CD4-positive, alpha-beta T cell treated with Interleukin-15 for 1 hour (primary cell): ENCODE measurements at regions not wholly inside any gene's neighbourhood (a gene's known extent, or its start where the extent isn't known, plus 50 kb on each side); places are given as distances from the start of the nearest gene placed in this dataset.

Source experiments
- DNase-seq: peaks from one replicate; pipeline ENCODE4 v3.0.0-alpha.2; 2020

DNA sequence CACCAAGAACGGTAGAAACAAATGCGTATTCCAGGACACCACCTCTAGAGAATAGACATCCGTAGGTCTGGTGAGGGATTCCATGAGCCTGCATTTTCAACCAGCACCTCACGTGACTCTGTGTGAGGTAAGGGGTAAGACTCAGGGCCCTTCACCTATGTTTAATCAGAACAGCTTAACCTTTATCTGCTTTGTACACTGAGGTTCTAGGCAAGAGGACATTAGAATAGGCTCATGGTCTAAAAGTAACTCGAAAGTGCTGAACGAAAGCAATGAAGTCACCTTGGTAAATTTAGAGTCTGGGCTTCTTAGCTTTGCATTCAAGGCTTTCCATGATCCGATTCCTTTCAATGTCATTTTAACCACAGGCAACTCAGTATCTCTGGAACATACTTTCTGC, 270.5 kb upstream of the CADM1 start:
- no peak for DNase-seq

DNA sequence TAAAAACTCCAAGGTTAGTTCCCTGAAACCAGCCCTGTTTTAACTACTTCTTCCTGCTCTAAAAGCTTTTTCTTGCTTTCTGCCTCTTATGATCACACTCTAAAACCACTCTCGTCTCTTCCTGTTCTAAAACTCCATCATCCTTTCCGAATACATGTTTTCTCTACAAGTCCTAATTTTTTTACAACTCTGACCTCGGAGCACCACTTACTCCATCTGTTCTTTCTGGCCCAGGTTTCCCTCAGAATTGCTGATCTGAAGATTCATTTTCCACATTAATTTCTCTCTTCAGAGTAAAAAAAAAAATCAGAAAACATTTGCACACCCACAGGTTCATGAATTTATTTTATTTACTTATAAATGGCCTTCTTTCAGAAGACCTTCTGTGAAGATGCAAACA, 265.7 kb upstream of the CADM1 start:
- no peak for DNase-seq

DNA sequence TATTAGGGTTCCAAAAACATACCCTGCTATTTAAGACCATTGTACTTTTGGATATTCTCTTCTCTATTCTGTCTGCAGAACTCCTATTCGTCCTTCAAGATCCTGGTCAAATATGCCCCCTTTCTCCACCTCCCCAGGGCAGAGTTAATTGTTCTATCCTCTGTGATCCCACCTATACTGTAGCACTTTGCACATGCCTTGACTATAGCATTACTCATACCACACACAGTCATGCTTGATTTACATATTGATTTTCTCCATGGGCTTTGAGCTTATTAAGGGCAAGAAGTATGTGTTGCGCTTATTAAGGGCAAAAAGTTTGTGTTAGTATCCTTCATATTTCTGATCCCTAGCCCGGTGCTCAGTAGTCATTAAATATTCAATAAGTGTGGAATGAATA, 263.7 kb upstream of the CADM1 start:
- no peak for DNase-seq

DNA sequence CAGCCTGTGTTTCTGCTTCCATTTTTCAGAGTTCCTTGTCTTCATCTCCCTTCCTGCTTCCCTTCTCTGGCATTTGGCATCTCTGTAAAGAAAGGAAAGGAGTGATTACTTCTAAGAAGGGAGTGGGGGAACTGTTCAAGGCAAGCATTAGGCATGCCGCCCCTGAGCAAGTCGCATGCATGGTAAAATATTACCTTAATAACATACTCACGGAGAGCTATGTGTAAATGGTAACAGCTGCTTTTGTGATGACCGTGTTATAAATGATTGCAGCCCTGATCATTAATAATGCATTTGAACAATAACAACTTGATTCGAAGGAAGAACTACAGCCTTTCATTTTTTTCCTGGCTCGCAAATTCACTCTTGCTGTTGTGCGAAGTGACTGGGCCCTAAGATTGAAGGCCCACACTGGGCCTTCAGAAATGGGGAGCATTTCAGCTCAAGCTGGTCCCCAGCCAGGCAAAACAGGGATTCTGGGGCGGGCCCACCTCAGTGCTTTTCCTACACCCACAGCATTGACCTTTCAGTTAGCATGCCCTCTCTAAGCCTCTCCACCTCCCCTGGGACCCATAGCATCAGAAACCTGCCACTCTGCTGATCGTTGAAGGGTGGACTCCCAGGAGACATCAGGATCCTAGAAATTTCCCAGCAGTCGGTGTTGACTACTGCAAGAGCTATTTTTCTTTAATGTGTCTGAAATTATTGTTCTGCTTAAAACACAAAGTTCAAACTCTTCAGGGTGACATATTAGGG, 263.0 kb upstream of the CADM1 start:
- no peak for DNase-seq

DNA sequence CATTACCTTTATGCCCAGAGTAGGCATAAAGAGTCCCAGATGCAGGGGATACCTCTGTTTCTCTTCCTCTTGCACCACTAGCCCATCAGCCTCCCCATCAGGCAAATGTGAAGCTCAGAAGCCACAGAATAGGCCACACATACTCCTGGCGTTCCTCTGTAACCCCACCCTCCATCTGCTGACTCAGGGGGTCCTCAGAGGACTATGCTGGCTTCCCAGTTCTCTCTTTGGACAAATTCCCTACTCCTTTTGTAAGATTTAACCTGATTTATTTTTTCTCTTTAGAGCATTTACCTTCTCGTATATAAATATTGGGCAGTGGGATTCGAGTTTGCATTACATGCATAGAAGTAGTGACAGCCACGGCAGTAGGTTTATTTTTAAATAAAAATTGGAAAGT, 262.3 kb upstream of the CADM1 start:
- no peak for DNase-seq

DNA sequence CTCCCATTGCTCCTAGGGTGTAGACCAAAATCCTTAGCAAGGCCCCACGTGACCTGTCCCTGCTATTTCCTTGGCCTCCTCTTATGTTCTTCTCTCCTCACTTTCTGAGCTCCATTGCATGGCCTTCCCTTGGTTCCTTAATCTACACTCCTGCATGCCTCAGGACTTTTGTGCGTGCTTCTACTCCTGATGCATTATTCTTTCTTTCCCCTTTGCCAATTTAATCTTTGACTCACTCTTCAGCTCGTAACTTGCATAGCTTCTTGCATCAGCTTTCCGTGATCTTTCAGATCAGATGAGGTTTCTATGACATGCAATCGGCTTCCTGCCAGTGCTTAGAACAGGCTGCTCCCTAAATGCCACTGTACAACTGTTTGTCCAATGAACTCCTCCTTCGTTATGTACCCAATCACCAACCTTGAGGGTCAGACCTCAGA, 261.6 kb upstream of the CADM1 start:
- DNase-seq: no peak

DNA sequence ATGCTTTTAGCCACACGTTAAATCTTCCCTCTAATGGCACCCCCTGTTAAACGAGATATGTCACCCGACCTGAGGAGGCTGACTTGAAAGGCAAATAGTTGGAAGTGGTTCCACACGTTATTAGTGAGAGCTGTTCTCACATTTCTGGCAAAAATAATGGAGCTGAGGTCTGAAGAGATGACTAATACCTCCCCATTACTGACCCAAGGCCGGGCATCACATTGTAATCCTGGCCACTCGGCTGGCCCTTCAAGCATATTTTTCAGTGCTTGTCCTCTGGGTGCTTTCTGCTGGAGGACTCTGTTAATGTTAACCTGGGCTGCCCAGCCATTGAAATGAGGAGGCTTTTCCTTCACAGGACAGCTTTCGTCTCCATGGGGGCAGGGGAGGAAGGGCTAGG, 260.0 kb upstream of the CADM1 start:
- no peak for DNase-seq

DNA sequence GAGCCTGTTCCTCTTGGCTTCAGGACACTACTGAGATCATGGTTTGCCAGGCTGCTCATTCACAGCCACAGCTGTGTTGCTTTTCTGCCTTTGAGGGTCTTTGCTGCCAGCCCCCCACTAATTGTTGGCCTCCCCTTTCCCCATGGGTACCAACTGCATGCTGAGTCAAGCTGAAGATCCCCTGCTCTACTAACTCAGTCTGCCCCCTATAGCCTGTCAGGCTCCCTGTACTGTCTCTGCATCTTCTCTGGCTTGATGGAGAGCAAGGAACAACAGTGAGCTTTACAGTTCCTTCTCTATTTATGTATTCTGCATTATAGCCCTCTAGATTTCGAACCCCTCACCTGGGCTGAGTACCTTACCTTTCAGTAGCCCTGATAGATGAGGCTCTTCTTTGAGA, 257.6 kb upstream of the CADM1 start:
- no peak for DNase-seq

DNA sequence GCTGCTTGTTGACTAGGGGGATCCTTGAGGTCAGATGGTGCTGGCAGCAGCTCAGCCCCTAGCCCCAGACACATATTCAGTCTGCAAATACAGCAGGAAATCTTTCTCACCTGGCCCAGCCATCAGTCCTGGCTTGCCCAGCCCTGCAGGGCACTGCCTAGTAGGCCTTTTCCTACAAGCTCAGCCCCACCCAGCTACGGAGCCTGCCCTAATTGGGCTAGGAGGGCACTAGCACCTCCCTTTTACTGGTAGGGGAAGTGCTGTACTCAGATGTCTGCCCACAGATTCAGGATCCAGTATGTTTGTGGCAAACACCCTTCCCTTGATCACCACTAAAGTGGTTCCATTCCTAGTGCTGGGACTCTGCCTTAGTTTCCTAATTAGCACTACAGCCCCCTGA, 257.1 kb upstream of the CADM1 start:
- peak; percentile 41 for DNase-seq

DNA sequence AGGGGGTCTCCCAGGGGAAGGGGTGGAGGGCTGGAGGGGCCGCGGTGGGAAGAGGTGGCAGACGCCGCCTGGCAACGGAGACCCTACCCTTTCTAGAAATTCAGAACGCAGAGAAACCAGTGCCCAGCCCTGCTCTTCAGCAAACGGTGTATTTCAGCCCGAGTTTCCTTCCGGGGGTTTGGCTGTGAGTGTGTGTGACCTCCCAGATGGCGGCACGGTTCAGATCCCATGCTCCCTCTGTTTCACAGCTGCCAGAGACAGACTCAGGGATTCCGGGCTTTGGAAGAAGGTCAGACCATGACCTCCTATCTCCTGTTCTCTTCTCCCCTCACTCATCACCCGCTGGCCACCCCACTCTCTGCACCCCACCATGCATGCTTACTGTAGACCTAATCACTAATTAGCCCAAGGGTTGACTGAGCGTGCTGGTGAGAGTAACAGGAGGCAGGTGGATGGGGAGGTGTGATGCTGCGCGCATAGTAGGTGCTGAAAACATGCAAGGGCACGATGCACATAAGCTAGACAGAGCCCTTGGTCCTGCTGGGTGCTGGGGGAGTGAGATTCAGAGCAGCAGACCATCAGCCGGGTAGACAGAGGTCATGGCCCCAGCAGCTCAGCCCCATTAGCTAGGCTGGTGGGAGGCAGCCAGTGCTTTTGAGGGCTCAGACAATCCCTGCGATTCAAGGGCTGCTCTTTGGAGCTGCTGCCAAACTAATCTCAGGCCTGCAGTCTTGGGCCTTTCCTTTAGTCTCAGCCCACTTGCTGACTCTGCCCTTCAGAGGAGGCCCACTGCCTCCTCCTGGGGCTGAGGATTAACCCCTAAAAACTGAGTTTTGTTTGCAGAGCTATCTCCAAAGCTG, 256.5 kb upstream of the CADM1 start:
- DNase-seq: no peak

DNA sequence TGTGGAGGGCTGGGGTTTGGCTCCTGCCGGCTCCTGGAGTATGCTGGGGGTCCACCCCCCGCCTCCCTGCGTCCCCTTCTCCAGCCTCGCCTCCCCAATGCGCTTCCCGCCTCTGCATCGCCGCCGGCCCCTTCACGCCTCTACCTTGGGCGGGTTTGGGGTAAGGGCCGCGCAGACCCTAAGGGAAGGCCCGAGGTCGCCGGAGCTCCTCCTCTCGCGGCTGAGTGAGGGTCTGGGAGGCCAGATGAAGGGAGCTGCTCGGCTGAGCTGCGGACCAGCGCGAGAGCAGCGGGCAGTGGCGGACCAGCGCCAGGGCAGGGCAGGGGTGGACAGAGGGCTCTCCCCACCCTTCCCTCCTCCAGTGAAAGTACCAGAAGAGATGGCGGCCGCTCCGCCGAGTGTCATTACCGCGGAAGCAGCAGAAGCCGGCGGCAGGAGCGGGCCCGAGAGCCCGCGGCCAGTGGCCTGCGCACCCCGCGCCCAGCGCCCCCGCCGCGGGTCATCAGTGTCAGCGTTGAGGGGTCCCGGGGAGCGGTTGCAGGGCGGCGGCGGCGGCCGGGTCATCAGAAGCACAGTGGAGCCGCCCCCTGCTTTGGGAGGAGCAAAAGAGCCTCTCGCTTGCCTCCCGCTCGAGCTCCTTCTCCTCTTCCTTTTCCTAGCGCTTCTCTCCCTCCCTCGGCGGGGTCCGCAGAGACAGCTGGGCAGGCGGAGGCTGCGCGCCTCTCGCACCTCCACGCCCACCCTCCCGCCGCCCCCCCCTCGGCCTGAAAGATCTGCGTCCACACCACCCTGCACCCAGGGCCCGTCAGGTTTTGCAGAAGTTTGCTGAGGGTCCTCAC, 255.6 kb upstream of the CADM1 start:
- DNase-seq: no peak

DNA sequence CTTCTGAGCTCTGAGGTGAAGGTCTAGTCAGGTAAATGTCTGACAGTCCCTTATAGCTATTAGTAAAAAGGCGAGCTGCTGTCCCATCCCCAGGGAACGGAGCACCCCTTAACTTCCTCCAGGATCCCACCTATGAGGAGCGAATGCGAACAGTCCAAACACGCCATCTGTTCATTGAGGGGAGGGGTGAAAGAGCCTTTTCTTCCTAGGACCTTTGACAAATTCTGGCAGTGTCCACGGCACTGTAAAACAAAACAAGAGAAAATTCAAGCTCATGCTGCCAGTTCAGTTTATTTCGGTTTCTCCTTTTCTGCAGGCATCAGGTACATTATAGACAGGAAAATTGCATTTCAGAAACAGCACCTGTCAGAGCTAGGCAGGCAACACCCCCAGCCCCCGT, 253.8 kb upstream of the CADM1 start:
- DNase-seq: no peak

DNA sequence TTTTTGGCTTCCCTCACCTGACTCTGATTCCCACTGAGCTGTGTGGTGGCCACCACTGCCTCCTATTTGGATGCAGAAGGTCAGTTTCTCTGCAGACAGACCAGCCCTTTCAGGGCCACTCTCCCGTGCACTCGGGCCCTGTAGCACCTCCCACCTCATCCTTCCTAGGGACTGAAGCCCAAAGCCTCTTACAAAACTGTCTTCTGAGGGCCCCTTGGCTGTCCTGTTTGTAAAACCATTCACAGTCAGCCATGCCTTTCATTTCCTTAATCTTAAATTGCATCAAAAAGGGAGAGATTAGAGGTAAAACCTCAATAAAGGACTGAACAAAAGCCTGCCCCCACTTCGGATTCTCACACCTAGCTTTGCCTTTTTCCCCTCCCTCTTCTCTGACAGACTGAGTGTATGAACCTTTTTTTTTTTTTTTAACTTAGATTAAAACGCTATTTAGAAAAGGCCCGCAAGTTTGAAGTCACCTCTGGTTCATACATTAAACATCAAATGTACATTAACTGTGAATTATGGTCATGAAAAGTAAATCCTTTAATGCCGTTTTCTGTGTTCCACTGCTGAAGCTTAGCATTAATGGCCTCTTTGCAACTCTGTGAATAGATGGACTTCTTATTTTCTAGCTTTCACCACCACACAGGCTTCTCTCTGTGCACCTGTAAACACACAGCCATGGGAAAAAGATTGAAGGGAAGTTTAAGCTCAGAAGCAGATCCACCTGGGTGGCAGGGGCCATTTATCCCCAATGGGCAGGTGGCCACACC, 247.2 kb upstream of the CADM1 start:
- DNase-seq: no peak

DNA sequence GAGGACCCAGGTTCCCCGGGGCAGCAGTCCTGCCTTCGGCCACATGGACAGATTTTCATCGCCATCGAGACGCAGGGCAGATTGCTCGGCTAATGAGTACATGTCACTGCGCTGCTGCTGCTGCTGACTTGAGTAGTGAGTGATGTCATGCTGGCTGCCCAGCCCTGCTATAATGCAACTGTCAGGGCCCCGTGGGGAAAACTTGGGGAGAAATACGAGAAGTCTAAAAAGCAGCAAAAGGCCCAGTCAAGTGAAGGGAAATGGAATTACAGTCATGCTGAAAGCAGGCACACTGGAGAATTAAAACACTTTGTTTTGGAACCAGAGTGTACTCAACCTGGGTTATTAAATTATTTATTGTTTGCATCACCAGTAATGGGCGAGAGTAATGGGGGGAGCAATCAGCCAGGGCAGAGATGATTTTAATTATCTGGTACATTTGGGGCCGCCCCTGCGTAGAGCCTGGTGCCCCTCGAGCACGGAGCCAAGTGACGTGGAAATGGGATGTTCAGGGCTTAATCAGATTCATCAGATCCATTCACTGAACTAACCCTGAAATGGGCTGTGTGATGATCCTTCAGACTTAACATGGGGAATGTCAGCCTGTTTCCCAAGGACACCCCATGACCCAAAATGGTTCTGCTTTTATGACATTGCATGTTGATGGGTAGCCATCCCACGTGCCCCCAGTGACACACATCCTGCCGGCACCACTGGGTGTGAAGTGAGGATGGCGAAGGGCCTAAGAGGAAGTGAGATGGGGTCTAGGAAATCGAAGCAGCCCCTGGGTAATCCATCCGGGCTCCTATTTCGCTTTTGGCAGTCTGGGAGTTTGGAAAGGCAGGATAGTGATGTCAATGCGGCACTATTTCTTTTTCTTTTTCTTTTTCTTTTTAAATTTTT, 241.6 kb upstream of the CADM1 start:
- DNase-seq: no peak

DNA sequence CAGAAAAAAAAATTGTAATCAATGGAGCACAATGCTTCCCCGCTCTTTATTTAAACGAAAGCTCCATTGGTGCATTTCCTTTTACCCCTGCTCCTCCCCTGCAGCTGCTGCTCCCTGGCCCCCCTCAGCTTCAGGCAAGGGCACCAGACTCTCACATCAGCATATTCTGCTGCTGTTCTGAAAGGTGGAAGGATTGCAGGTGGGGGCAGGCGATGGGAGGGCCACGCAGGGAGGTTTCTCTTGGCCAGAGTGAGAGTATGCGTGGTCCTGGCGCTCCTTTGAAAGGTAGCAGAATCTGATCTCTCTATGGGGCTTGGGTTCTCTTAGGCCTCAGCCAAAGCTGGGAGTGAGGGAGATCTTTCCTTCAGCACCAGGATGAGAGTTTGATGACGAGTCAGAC, 240.9 kb upstream of the CADM1 start:
- no peak for DNase-seq

DNA sequence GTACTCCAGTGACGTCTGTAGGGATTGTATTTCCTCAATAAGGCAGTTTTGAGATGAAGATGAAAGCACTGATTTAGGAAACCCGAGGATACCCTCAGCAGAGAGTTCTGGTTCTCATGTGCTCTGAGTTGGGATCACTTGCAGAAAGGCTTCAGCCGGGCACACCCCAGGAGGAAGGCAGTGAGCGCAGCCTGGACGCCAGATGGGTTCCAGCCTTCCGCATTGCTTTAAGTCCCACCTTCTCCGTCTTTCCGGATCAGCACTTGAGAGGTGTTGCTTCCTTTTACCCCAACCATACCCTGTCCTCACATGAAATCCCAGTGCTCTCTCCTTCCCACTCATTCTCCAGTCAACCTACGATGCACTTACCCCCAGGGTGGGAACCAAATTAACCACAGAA, 239.5 kb upstream of the CADM1 start:
- no peak for DNase-seq

DNA sequence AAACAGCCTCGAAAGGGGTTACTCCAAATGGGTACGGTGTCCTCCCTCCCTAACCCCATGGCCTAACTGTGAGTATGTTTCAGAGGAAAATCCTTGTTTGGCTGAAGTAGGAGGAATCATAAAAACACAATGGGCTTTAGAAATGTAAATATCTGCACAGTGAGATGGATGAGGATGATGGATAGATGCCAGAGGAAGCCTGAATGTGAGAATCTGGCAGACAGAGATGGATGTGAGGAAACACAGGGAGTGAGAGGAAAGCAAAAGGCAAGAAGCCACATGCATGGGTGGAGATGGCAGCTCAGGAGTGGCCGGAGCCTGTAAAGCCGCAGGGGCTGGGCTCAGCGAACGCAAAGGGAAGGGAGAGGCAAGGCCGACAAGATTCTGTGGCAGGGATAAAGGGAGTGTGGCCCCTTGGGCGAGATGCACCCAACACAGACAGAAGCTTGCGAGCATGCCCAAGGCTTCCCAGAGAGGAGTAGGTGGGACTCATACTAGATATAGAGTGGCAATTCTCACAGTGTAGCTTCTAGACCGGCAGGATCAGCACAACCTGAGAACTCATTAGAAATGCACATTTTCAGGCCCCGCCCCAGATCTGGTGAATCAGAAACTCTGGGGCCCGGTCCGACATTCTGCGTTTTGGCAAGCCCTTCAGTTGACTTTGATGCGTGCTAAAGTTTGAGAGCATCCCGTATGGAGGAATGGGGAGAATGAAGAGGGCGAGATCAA, 237.3 kb upstream of the CADM1 start:
- no peak for DNase-seq

DNA sequence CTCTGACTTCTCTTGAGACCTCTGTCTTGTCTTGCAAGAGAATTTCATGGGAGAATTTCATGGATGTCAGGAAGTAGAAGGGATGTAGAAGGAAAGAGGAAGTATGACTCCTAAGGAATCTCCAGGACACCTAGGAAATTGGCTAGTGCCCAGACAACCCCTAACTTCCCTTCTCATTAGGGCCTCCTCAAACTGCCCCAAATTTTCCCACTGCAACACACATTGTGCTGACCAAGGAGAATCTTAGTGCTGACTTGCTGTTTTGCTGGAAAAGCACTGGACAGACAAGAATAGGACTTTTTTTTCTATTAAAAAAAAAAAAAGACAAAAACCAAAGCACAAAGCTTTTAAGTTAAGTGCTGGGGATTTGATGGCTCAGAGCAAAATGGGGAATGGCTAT, 236.1 kb upstream of the CADM1 start:
- DNase-seq: no peak

DNA sequence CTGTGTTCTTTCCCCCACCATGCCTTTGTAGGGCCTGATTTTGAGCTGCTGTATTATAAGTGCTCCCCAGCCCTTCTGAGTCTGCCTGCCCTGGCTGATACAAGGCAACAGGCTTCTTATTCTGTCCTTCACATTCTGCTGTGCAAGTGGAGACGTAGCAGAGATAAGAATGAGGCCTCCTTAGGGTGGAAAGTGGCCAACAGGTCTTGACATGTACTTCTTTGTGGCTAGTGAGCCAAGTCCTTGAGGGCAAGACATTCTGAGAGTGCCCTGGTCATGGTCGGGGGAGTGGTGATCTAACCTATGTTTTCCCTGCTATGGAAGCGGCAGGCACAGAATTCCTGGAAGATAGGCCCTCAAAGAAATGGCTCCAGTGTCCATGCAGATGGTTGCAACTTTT, 235.7 kb upstream of the CADM1 start:
- DNase-seq: no peak

DNA sequence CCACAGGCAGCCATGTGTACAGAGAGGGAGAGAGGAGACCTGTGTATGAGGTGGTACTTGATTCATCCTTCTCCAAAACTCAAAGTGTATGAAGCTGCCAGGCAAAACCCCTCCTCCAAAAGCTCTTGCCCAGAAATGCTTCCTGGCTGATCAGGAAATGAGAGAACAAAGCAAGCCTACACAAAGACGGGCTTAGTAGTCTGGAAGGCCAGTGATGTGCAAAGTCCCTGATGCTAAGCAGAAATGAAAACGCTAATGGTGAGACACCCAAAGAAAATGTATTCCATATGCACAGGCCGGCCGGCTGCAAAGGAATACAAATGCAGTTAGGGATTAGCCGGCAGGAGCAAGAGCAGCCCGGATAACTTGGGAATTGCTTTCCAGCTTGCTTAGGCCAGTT, 234.9 kb upstream of the CADM1 start:
- DNase-seq: no peak

DNA sequence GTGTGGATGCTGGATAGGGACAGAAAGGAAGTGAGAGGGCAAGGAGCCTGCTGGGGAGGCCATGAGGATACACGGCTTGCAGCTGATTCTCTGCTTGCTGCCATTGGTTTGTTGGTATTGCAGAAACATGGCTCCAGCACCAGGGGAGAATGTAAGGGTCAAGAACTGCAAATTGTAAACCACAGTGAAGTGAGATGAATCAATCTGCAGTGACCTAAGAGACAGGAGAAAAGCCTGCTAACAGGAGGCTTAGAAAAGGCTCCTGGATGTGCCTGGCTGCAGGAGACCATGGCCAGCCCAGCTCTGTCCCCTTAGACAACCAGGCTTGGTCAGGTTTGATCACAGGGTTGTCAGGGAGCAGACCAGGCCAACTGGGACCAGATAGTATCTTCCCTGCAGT, 233.7 kb upstream of the CADM1 start:
- DNase-seq: no peak
